Thyroid gland (tissue), 4 donors: ENCODE measurements at regions not wholly inside any gene's neighbourhood (a gene's known extent, or its start where the extent isn't known, plus 50 kb on each side); places are given as distances from the start of the nearest gene placed in this dataset.

Experiments used
- DNase-seq, 2 donors: peaks; one replicate each; pipeline ENCODE4 v3.0.0-alpha.2; 2019
- H3K27ac ChIP-seq, 3 donors: fragments of 200-600 bp; sonication (generic); 1 replicate in 2 of 3; 2 replicates in 1 of 3; pipeline ENCODE4 v1.5.1; 2016 to 2019; ENCODE audit warnings: mild to moderate bottlenecking in 1 of 3, moderate library complexity in 1 of 3
- H3K27me3 ChIP-seq: fragments of 200-600 bp; sonication (generic); one replicate; pipeline ENCODE4 v1.5.1; 2019
- H3K36me3 ChIP-seq, 2 donors: fragments of 200-600 bp; sonication (generic); one replicate each; pipeline ENCODE4 v1.5.1; 2016 to 2019
- H3K4me1 ChIP-seq, 2 donors: fragments of 200-600 bp; sonication (generic); one replicate each; pipeline ENCODE4 v1.5.1; 2017 to 2019
- H3K4me3 ChIP-seq, 3 donors: fragments of 200-600 bp; sonication (generic); replicated peaks in 1 of 3; 1 replicate in 2 of 3; 2 replicates in 1 of 3; pipeline ENCODE4 v1.5.1; 2016; ENCODE audit warnings: mild to moderate bottlenecking in 1 of 3
- H3K9me3 ChIP-seq: fragments of 200-600 bp; sonication (generic); one replicate; pipeline ENCODE4 v1.5.1; 2017
- POLR2A ChIP-seq, 2 donors: fragments of 450-650 bp; IDR thresholded peaks; one replicate each; pipeline ENCODE4 v1.6.1; 2017; ENCODE audit warnings: antibody characterized with exemption in 2 of 2, mild to moderate bottlenecking in 2 of 2, moderate library complexity in 1 of 2
- WGBS, 2 donors: methylation state at CpG; one replicate each; pipeline ENCODE4 v1.1.5; 2017; 5-methylcytosine and 5-hydroxymethylcytosine counted together
- intact Hi-C: fragments of 100-400 bp; cut with DNase I; formaldehyde crosslinking; loops from one replicate; pipeline ENCODE4 v1.15.1; 2023
- TF ChIP-seq, protein P1 (sequence below), 6 experiments: fragments of 200-600 bp in 3 of 6; fragments of 450-650 bp in 3 of 6; sonication (generic) in 3 of 6; IDR thresholded peaks; one replicate each; pipeline ENCODE4 v1.5.1; 2016 to 2019; ENCODE audit warnings: antibody characterized with exemption in 6 of 6, mild to moderate bottlenecking in 2 of 6, inconsistent platforms in 1 of 6, moderate library complexity in 1 of 6

DNA sequence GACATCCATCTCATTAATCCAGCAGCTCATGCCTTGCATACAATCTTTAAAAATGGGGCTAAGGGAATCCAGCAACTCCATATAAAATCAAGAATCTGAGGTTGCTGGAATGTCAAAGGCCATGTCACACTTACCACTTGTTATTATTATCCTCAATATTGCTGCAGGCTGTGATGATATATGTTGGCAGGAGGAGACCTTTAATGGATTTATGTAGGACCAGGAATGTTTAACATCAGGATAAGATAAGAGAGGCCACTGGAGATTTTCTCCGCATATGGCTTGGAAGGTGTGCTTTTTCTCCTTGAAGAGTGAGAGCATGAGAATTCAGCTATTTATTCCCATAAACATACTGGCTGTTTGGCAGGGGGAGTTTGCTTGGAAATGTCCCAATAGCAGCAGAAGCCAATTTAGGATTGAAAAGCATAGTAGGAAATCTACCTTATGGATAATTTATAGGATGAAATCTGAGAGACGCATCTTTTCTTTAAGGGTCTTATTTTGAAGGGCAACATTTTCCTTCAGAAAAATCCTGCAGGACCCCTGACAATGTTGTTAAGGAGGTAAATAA lies 481.4 kb downstream of the AGTPBP1 start:
- no peaks in the 10 kb centered on the region for H3K36me3 ChIP-seq
- no peaks in the 10 kb centered on the region for H3K4me1 ChIP-seq
- intact Hi-C loops = no loop called here
- DNase-seq = no peak
- TF ChIP-seq, protein P1, sequence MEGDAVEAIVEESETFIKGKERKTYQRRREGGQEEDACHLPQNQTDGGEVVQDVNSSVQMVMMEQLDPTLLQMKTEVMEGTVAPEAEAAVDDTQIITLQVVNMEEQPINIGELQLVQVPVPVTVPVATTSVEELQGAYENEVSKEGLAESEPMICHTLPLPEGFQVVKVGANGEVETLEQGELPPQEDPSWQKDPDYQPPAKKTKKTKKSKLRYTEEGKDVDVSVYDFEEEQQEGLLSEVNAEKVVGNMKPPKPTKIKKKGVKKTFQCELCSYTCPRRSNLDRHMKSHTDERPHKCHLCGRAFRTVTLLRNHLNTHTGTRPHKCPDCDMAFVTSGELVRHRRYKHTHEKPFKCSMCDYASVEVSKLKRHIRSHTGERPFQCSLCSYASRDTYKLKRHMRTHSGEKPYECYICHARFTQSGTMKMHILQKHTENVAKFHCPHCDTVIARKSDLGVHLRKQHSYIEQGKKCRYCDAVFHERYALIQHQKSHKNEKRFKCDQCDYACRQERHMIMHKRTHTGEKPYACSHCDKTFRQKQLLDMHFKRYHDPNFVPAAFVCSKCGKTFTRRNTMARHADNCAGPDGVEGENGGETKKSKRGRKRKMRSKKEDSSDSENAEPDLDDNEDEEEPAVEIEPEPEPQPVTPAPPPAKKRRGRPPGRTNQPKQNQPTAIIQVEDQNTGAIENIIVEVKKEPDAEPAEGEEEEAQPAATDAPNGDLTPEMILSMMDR (IDR thresholded peaks at IDR 0.05) = no peak
- TF ChIP-seq POLR2A (IDR thresholded peaks at IDR 0.05) = no peak
- no peaks in the 10 kb centered on the region for H3K27me3 ChIP-seq
- no peak overlapping the region for H3K27ac ChIP-seq
- WGBS, 2 donors = 93 to 96% methylated on average over 2 of the region's 2 CpGs
- no peak overlapping the region for H3K4me3 ChIP-seq
- no peaks in the 10 kb centered on the region for H3K9me3 ChIP-seq

DNA sequence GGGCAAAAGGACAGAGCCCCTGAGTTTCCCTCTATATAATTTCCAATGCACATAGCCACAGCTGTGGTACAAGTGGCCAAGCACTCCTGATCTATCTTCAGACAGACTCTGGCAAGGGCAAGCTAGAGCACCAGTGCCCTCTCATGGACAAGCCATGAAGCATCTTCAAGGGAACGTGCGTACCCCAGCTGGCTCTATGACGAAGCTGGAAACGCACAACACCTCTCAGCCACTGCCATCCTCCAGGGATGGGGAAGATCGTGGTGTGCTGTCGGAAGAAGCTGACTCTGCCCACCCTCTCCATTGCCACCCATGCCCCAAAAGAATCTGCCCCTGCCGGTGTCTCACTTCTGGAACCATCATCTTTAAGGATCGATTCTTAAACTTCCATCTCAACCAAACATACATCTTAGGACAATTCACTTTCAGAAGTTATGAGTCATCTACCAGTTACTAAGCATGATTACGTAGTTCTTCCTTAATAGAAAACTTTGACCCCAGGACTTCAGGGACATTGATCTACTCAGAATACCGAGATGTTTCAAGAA lies 482.9 kb downstream of the AGTPBP1 start:
- Histone ChIP-seq H3K4me3 (no peak overlapping the region), H3K27me3 (no peaks in the 10 kb centered on the region), H3K27ac (no peak overlapping the region), H3K9me3 (no peaks in the 10 kb centered on the region), H3K36me3 (no peaks in the 10 kb centered on the region), H3K4me1 (no peaks in the 10 kb centered on the region)
- WGBS, 2 donors = 39 to 40% methylated on average over 10 of the region's 10 CpGs
- intact Hi-C loops = loop anchor here (5.0 kb wide), 1 partner anchor 862 kb away; no protein-coding TSS in a partner anchor
- peak; percentile 57 to 69 for DNase-seq
- TF ChIP-seq POLR2A (IDR thresholded peaks at IDR 0.05) = no peak
- TF ChIP-seq, protein P1 (IDR thresholded peaks at IDR 0.05) = peak in 5 of 6 experiments; percentile 14 to 77 (median 70)

DNA sequence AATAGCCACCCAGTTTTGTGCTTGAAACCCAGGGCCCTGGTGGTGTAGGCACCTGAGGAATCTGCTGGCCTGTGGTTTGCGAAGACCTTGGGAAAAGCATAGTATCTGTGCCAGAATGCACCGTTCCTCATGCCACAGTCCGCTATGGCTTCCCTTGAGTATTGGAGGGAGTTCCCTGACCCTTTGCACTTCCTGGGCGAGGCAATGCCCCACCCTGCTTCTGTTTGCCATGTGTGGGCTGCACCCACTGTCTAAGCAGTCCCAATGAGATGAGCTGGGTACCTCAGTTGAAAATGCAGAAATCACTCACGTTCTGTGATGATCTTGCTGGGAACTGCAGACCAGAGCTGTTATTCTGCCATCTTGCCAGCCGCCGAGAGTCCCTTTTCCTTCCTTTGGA lies 483.5 kb downstream of the AGTPBP1 start:
- Histone ChIP-seq H3K4me1 (no peaks in the 10 kb centered on the region), H3K27ac (no peak overlapping the region), H3K4me3 (no peak overlapping the region), H3K36me3 (no peaks in the 10 kb centered on the region), H3K27me3 (no peaks in the 10 kb centered on the region), H3K9me3 (no peaks in the 10 kb centered on the region)
- 79 to 96% methylated on average over 5 to 7 of the region's 7 CpGs for WGBS, 2 donors
- TF ChIP-seq, protein P1 (IDR thresholded peaks at IDR 0.05) = no peak
- no peak for TF ChIP-seq POLR2A (IDR thresholded peaks at IDR 0.05)
- intact Hi-C loops = loop anchor here (5.0 kb wide), 1 partner anchor 861 kb away; no protein-coding TSS in a partner anchor
- DNase-seq = no peak

DNA sequence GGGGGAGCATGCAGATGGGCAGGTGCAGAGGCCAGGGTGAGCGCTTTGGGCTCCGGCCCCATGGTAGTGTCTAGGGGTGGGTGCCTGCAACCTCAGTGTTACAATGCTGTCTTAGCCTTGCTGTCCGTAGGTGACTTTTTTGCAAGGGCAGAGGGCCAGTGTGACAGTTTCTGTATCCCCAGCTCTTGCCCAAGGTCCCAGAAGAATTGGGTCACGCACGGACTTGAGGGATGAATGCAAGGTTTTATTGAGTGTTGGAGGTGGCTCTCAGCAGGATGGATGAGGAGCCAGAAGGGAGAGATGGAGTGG lies 492.5 kb downstream of the AGTPBP1 start:
- no peak for DNase-seq
- TF ChIP-seq POLR2A (IDR thresholded peaks at IDR 0.05) = no peak
- TF ChIP-seq, protein P1 (IDR thresholded peaks at IDR 0.05) = no peak
- intact Hi-C loops = no loop called here
- Histone ChIP-seq H3K36me3 (no peaks in the 10 kb centered on the region), H3K27ac (no peak overlapping the region), H3K4me1 (no peaks in the 10 kb centered on the region), H3K27me3 (no peaks in the 10 kb centered on the region), H3K9me3 (no peaks in the 10 kb centered on the region), H3K4me3 (no peak overlapping the region)
- WGBS, 2 donors = 97 to 98% methylated on average over 5 of the region's 5 CpGs

DNA sequence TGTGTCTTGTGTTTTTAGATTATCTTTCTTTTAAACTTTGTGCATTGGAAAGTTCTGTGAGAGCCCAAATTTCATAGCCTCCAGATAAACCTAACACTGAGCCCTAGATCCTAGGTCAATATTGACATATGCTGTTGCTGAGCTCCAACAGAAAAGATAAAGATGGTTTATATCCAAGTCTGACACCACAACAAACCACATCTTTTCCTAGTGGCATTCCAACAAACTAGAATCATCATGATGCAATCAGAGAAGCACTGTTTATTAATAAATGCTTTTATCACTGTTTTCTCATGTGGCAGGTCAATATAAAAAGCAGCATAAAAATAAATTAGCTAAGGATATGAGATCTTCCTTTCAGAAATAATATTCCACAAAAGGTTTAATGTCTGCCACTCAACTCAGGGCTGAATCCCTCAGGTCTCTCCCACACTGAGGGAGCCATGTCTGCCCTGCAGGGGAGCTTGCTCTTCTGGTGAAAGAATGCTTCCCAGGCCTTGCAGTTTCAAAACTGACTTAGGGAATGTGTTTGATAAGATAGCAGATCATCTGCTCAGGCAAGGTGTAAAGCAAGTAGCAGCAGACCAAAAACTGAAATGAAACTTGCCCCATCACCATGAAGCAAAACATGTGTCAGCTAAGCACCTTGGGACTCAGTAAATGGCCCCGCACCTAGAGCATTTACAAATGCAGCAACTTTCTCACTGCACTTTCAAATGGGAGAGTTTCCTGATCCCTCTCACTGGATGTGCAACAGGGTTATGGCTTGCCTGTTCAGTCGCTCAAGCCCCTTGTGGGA lies 493.0 kb downstream of the AGTPBP1 start:
- Histone ChIP-seq H3K36me3 (no peaks in the 10 kb centered on the region), H3K4me1 (no peaks in the 10 kb centered on the region), H3K27me3 (no peaks in the 10 kb centered on the region), H3K27ac (no peak overlapping the region), H3K9me3 (no peaks in the 10 kb centered on the region), H3K4me3 (no peak overlapping the region)
- WGBS, 2 donors = 77 to 90% methylated on average over 2 of the region's 2 CpGs
- no peak for DNase-seq
- intact Hi-C loops = no loop called here
- TF ChIP-seq, protein P1 (IDR thresholded peaks at IDR 0.05) = no peak
- TF ChIP-seq POLR2A (IDR thresholded peaks at IDR 0.05) = no peak
